ENCODE measurements at regions not wholly inside any gene's neighbourhood (a gene's known extent, or its start where the extent isn't known, plus 50 kb on each side); places are given as distances from the start of the nearest gene placed in this dataset.

- H2AFZ ChIP-seq (ENCODE audit: control insufficient read depth, low read depth, low read length): no peak overlapping the region
- in situ Hi-C loops (cut with MboI) (no loop called here), intact Hi-C loops (cut with micrococcal nuclease; ENCODE audit: unreplicated experiment) (no loop called here)
- DNase-seq (ENCODE audit: low read depth, low spot score): no peak
- H3K4me2 ChIP-seq (ENCODE audit: control insufficient read depth, insufficient read depth): no peak overlapping the region
- BruUV-seq (replicated peaks): no TSS peak
- H3K9ac ChIP-seq (ENCODE audit: control insufficient read depth, insufficient read depth, low read length): no peak overlapping the region
- WGBS (ENCODE audit: insufficient coverage, insufficient replicate concordance, low lambda C conversion rate, missing lambda C conversion rate): 71% methylated on average over 1 of the region's 1 CpG
- H4K20me1 ChIP-seq (ENCODE audit: control insufficient read depth, insufficient read depth): no peaks in the 10 kb centered on the region
- FAIRE-seq: no peak
- no peak overlapping the region for H3K27ac ChIP-seq (ENCODE audit: control insufficient read depth, insufficient read depth)
- H3K9me3 ChIP-seq (replicated peaks; ENCODE audit: control insufficient read depth, insufficient read depth, low read length): no peaks in the 10 kb centered on the region
- ChIA-PET SMC1A (ENCODE audit: uncharacterized antibody, unreplicated experiment) (interaction anchor here (0.7 kb wide), 2 partner anchors 10 to 31 kb away, joined by 3 read pairs; no protein-coding TSS in a partner anchor), CTCF (interaction anchor here (0.6 kb wide), 1 partner anchor 1367 kb away, joined by 3 read pairs; no protein-coding TSS in a partner anchor), RAD21 (ENCODE audit: unreplicated experiment) (no interaction called here), POLR2A (no interaction called here)
- no peak for TF ChIP-seq NR2F1 (conservative IDR thresholded peaks at IDR 0.05)
- TF ChIP-seq POLR2A (IDR thresholded peaks at IDR 0.05; ENCODE audit: low read depth, low read length): no peak
- no peak for TF ChIP-seq STAT1 (conservative IDR thresholded peaks at IDR 0.05)
- no peak for TF ChIP-seq FOS (IDR thresholded peaks at IDR 0.05; ENCODE audit: borderline replicate concordance, extremely low read depth, insufficient read length)
- no peak for TF ChIP-seq EZH2 (IDR thresholded peaks at IDR 0.05; ENCODE audit: borderline replicate concordance, control insufficient read depth, low read depth, low read length)
- no peak for TF ChIP-seq RAD21 (IDR thresholded peaks at IDR 0.05; ENCODE audit: insufficient read depth, low read depth, low read length)
- no peaks in the 10 kb centered on the region for H3K36me3 ChIP-seq (ENCODE audit: control insufficient read depth in 2 of 2, insufficient read depth in 2 of 2, low read length in 1 of 2)
- H3K4me1 ChIP-seq (ENCODE audit: control insufficient read depth, insufficient read depth, low read length): no peaks in the 10 kb centered on the region
- no peak for ATAC-seq
- H3K79me2 ChIP-seq (ENCODE audit: control insufficient read depth, insufficient read depth, low read length): no peaks in the 10 kb centered on the region
- H3K27me3 ChIP-seq (replicated peaks in 1 of 2; ENCODE audit: control insufficient read depth in 2 of 2, insufficient read depth in 2 of 2, low read length in 1 of 2): no peaks in the 10 kb centered on the region; a peak in 1 of 4 replicates
- H3K4me3 ChIP-seq: no peak overlapping the region
Observed at GRCh38 chr12:77228376-77228775, 163.0 kb upstream of the E2F7 start.

- no peak overlapping the region for H2AFZ ChIP-seq (ENCODE audit: control insufficient read depth, low read depth, low read length)
- H3K27ac ChIP-seq (ENCODE audit: control insufficient read depth, insufficient read depth): no peak overlapping the region
- H4K20me1 ChIP-seq (ENCODE audit: control insufficient read depth, insufficient read depth): no peaks in the 10 kb centered on the region
- no peaks in the 10 kb centered on the region for H3K4me1 ChIP-seq (ENCODE audit: control insufficient read depth, insufficient read depth, low read length)
- SMC1A ChIA-PET (ENCODE audit: uncharacterized antibody, unreplicated experiment): no interaction called here
- H3K36me3 ChIP-seq (ENCODE audit: control insufficient read depth in 2 of 2, insufficient read depth in 2 of 2, low read length in 1 of 2): no peaks in the 10 kb centered on the region
- H3K4me3 ChIP-seq: no peak overlapping the region
- in situ Hi-C loops (cut with MboI): no loop called here
- no TSS peak for BruUV-seq (replicated peaks)
- intact Hi-C loops (cut with micrococcal nuclease; ENCODE audit: unreplicated experiment): no loop called here
- CTCF ChIA-PET: interaction anchor here (0.6 to 1.6 kb wide), 2 partner anchors 179 to 1444 kb away, joined by 3 to 4 read pairs; no protein-coding TSS in a partner anchor
- H3K4me2 ChIP-seq (ENCODE audit: control insufficient read depth, insufficient read depth): no peak overlapping the region
- no peak for DNase-seq (ENCODE audit: low read depth, low spot score)
- WGBS (ENCODE audit: insufficient coverage, insufficient replicate concordance, low lambda C conversion rate, missing lambda C conversion rate): 26% methylated on average over 1 of the region's 1 CpG
- RAD21 ChIA-PET (ENCODE audit: unreplicated experiment): no interaction called here
- POLR2A ChIA-PET: no interaction called here
- no peak for ATAC-seq
- TF ChIP-seq RFX5 (IDR thresholded peaks at IDR 0.05; ENCODE audit: low read depth, low read length) (no peak), TCF7 (IDR thresholded peaks at IDR 0.05; ENCODE audit: borderline replicate concordance) (no peak), FOXM1 (IDR thresholded peaks at IDR 0.05; ENCODE audit: low read depth, low read length) (no peak), CHD1 (IDR thresholded peaks at IDR 0.05; ENCODE audit: low read depth, low read length) (no peak)
- H3K9me3 ChIP-seq (replicated peaks; ENCODE audit: control insufficient read depth, insufficient read depth, low read length): no peaks in the 10 kb centered on the region
- no peaks in the 10 kb centered on the region for H3K79me2 ChIP-seq (ENCODE audit: control insufficient read depth, insufficient read depth, low read length)
- FAIRE-seq: no peak
- H3K27me3 ChIP-seq (replicated peaks in 1 of 2; ENCODE audit: control insufficient read depth in 2 of 2, insufficient read depth in 2 of 2, low read length in 1 of 2): no peaks in the 10 kb centered on the region; a peak in 1 of 4 replicates
- H3K9ac ChIP-seq (ENCODE audit: control insufficient read depth, insufficient read depth, low read length): no peak overlapping the region
Observed at GRCh38 chr12:77226368-77226767, 161.0 kb upstream of the E2F7 start.

All from GM12878 (cell line).